ENCODE measurements at regions not wholly inside any gene's neighbourhood (a gene's known extent, or its start where the extent isn't known, plus 50 kb on each side); places are given as distances from the start of the nearest gene placed in this dataset.
"Not testable (repeated sequence)": the region's sequence is repeated elsewhere in the genome, so short reads cannot be mapped to it uniquely, and the experiment has no call there.

GRCh38 chr18:78879072-78879883 lies 100.3 kb upstream of the SALL3 start:
- not testable (repeated sequence) for DNase-seq

- no peak for DNase-seq
These were observed 97.0 kb upstream of the SALL3 start for GRCh38 chr18:78882585-78882984.

GRCh38 chr18:78883501-78883900 lies 96.1 kb upstream of the SALL3 start:
- DNase-seq, result no peak

GRCh38 chr18:78884502-78884901 lies 95.1 kb upstream of the SALL3 start:
- DNase-seq, result no peak

DNA sequence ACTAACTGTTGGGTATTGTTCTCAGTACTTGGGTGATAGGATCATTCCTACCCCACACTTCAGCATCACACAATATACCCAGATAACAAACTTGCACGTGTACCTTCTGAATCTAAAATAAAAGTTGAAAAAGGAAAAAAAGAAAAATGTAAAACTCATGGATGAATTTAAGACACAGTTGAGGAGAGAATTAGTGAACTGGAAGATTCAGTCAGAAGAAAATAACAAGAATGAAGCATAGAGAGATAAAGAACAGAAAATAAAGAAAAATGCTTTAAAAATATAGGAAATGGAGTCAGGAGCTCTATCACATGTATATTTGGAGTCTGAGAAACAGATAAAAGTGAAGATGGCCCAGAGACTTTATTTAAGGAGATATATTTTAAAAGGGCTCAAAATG lies 90.4 kb upstream of the SALL3 start:
- DNase-seq, result no peak

DNA sequence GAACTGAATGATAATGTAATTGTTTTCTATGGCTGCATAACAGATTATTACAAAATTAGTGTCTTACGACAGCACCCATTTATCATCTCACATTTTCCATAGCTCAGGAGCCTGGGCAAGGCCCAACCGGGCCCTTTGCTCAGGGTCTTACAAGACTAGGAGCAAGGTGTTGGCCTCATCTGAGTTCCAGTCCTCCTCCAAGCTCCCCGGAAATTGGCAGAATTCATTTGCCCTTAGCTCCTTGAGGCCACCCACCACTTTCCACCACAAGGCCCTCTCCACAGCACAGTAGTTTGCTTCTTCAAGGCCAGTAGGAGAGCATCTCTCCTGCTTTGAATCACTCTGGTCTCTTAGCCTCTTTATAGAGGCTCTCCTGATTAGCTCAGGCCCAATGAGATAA lies 89.2 kb upstream of the SALL3 start:
- no peak for DNase-seq

DNA sequence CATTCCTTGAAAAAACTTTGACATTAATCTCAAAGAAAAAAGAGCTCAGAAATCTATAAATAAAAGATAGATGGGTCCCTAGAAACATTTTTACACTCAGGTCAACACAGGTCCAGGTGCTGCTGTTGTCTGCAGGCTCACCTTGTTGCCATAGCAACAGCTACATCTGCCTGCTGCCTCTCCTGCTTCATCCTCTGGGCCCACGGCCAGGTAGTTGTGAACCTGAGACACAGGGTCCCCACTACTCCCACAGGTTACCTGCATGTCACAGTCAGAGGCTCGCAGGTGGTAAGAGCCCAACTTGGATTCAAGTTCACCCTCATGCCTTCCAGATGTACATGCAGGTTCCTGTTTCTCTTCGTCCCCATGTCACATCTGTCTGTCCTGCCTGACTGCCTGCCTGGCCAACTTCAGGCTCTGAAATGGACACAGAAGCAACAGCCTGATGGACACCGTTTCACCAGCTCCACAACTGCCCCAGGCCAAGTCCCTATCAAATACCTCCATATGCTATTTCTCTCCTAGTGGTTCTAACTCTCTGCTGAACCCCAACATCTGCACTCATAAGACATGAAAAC lies 88.3 kb upstream of the SALL3 start:
- no peak for DNase-seq

GRCh38 chr18:78892177-78892576 lies 87.4 kb upstream of the SALL3 start:
- no peak for DNase-seq

GRCh38 chr18:78892721-78893120 lies 86.9 kb upstream of the SALL3 start:
- no peak for DNase-seq

DNA sequence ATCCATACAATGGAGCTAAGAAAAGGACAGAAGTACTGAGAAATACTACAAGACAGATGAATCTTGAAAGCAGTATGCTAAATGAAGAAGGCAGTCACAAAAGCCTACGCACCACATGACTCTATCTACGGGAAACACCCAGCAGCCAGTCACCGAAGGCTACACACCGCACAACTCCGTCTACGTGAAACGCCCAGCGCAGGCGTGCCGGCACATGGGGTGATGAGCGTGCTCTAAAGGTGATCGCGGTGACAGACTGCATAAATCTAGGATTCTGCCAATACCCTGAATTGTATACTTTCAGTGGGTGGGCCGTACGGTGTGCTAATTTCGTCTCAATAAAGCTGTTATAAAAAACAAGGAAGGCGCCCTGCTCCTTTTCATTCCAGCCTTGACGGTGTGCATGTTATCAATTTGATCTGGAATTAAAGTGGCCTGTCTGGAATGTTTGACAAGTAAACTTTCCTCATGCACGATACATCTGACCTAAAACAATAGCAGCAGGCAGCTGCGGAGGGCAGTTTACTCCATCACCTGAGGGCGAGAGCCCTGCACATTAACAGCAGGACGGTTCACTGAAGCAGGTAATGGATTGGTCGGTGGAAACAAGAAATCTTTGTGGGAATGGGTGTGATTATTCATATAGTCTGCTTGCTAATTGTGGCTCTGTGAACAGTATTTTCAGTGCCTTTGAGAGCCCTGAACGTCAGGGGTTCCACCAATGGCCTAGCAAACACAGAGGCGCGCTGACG lies 86.2 kb upstream of the SALL3 start:
- DNase-seq, result no peak

GRCh38 chr18:78894033-78894305 lies 85.6 kb upstream of the SALL3 start:
- DNase-seq, result no peak

DNA sequence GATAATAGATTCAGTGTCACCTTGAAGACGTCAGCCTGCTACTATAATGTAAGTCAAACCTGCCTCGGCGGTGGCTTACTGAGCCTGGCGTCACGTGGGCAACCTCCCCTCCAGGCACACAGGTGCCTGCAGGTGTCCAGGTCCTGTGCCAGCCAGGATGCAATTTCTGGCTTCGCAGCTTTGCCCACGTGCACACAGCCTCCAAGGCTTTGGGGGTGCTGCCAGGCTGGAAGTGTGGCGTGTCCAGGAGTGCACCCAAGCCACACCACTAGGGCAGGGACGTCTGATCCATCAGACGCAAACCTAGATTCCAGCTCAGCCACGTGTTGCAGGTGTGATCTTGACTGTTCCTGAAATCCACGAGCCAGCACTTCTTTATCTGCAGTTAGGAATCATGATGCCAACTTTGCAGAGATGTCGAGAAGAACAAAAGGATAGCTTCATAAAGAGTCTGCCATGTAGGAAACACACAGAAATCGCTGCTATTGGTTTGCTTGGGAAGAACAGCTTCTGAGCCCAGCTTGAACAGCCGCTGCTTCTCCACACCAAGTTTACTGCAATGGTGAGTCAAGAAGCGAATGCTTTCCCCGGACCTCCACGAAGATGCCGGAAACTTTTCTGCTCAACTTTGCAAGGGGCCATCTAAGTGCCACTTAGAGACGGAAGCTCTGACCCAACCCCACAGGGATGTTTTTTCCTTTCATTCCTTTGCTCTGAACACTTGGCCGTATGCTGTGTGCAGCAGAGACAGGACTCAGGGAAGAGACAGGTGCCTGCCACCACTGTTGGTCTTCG lies 84.2 kb upstream of the SALL3 start:
- no peak for DNase-seq

DNA sequence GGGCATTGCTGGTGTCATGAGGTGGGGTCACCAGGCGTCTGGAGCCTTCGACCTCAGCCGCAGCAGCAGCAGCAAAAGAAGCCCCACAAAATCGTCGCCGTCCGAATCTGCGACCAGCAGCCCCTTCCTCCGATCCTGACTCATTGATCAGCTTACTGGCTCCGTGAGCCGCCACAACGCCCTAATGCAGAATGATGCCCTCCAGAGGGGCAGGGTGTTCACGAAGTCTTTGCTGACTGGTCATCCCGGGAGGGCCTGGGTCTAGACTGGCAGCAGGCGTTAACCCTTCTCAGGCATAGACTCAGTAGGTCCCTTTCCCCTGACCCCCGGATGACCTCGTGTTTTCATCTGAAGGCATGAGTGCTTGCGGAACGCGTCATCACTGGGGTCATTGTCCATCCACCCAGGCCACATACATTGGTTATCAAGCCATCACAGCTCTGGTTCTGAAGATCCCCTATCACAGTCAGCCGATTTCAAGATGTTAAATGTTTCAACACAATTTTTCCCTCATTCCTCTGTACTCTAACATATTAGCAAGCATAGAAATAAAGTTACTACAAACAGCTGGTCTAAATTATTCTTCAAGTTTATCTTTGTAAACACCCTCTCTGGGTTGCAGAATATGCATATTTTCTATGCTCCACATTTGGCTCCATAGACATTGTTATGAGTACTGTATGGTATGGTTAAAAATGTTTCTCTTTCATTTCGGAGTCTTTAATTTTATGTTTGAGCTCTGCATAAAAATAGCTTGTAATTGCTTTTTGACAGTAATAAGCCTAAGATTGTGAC lies 83.3 kb upstream of the SALL3 start:
- DNase-seq, result no peak

- DNase-seq, result no peak
These were observed 81.6 kb upstream of the SALL3 start for GRCh38 chr18:78898066-78898465.

GRCh38 chr18:78898635-78899034 lies 81.0 kb upstream of the SALL3 start:
- no peak for DNase-seq

- no peak for DNase-seq
These were observed 80.4 kb upstream of the SALL3 start for GRCh38 chr18:78899241-78899640.

DNA sequence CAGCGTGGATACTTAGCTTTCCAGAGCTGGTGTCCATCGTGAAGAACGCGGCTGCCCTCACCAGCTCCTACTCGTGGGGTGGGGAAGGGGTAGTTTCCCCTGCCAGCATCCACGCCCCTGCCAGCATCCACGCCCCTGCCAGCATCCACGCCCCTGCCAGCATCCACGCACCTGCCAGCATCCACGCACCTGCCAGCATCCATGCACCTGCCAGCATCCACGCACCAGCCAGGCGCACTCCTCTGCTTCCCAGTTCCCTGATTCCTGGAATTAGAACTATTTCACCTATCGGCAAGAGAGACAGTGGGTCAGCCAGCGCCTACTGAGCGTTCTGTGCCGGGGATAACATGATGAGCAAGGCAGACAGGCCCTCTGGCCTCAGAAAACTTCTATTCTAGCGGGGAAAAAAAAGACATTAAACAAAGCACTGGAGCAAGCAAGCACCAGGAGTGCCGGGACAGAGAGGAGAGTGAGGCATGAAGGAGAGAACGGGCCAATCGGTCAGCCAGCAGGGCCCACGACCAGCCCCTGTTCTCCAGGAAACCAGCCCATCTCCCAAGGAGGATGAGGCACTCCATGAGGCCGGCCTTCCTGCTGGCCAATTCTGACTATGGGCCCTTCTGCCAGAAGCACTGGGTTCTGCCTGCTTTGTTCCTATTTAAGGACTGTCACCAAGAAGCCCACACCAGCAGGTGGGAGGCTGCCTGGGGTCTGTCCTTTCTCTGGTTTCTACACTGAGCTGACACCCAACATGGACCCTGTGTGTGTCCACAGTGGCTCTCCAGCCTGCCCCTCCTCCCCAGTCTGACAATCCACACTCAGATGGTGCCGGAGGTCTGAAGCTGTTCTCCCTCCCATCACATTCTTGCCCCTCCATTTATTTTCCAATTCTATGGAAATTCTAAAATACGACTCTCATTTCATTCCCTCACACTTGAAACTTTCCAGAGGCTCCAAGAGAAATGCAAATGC lies 78.4 kb upstream of the SALL3 start:
- no peak for DNase-seq

GRCh38 chr18:78901923-78902794 lies 77.5 kb upstream of the SALL3 start:
- DNase-seq, result no peak

- DNase-seq, result no peak
These were observed 76.7 kb upstream of the SALL3 start for GRCh38 chr18:78902795-78903435.
